HEK293T (cell line): ENCODE measurements at regions not wholly inside any gene's neighbourhood (a gene's known extent, or its start where the extent isn't known, plus 50 kb on each side); places are given as distances from the start of the nearest gene placed in this dataset.
"Not testable (repeated sequence)": the region's sequence is repeated elsewhere in the genome, so short reads cannot be mapped to it uniquely, and the experiment has no call there.

Source experiments
- ARNT ChIP-seq: fragments of 450-650 bp; IDR thresholded peaks from 2 replicates; pipeline ENCODE4 v1.6.1; 2017; ENCODE audit warnings: mild to moderate bottlenecking
- BHLHE40 ChIP-seq: fragments of 450-650 bp; IDR thresholded peaks from 2 replicates; pipeline ENCODE4 v1.6.1; 2016; ENCODE audit warnings: mild to moderate bottlenecking, moderate library complexity, borderline replicate concordance
- CTBP1 ChIP-seq: fragments of 450-650 bp; IDR thresholded peaks from 2 replicates; pipeline ENCODE4 v1.6.1; 2016; ENCODE audit warnings: borderline replicate concordance
- ELF4 ChIP-seq: fragments of 450-650 bp; IDR thresholded peaks from 2 replicates; pipeline ENCODE4 v1.6.1; 2017; ENCODE audit warnings: antibody characterized with exemption
- FOXA1 ChIP-seq: fragments of 450-650 bp; IDR thresholded peaks from 2 replicates; pipeline ENCODE4 v1.6.1; 2016; ENCODE audit warnings: mild to moderate bottlenecking
- FOXK2 ChIP-seq: fragments of 450-650 bp; IDR thresholded peaks from 2 replicates; pipeline ENCODE4 v1.6.1; 2016; ENCODE audit warnings: mild to moderate bottlenecking
- FOXM1 ChIP-seq: fragments of 450-650 bp; IDR thresholded peaks from 2 replicates; pipeline ENCODE4 v1.6.1; 2017; ENCODE audit warnings: mild to moderate bottlenecking, borderline replicate concordance
- LEF1 ChIP-seq: fragments of 450-650 bp; IDR thresholded peaks from 2 replicates; pipeline ENCODE4 v1.6.1; 2017; ENCODE audit warnings: mild to moderate bottlenecking, borderline replicate concordance
- PKNOX1 ChIP-seq: fragments of 450-650 bp; IDR thresholded peaks from 2 replicates; pipeline ENCODE4 v1.6.1; 2016
- SP1 ChIP-seq: fragments of 450-650 bp; IDR thresholded peaks from 2 replicates; pipeline ENCODE4 v1.6.1; 2017
- SUZ12 ChIP-seq: fragments of 450-650 bp; IDR thresholded peaks from 2 replicates; pipeline ENCODE4 v1.6.1; 2016; ENCODE audit warnings: mild to moderate bottlenecking
- ZNF384 ChIP-seq: fragments of 450-650 bp; IDR thresholded peaks from 2 replicates; pipeline ENCODE4 v1.6.1; 2016

GRCh38 chr2:87396551-87397265 is 351.2 kb upstream of the PLGLB2 start:
- TF ChIP-seq FOXM1, LEF1, BHLHE40, ARNT, PKNOX1, FOXK2, ZNF384, SUZ12, FOXA1, SP1, ELF4, CTBP1: not testable (repeated sequence)
